ENCODE measurements at regions not wholly inside any gene's neighbourhood (a gene's known extent, or its start where the extent isn't known, plus 50 kb on each side); places are given as distances from the start of the nearest gene placed in this dataset.

DNA sequence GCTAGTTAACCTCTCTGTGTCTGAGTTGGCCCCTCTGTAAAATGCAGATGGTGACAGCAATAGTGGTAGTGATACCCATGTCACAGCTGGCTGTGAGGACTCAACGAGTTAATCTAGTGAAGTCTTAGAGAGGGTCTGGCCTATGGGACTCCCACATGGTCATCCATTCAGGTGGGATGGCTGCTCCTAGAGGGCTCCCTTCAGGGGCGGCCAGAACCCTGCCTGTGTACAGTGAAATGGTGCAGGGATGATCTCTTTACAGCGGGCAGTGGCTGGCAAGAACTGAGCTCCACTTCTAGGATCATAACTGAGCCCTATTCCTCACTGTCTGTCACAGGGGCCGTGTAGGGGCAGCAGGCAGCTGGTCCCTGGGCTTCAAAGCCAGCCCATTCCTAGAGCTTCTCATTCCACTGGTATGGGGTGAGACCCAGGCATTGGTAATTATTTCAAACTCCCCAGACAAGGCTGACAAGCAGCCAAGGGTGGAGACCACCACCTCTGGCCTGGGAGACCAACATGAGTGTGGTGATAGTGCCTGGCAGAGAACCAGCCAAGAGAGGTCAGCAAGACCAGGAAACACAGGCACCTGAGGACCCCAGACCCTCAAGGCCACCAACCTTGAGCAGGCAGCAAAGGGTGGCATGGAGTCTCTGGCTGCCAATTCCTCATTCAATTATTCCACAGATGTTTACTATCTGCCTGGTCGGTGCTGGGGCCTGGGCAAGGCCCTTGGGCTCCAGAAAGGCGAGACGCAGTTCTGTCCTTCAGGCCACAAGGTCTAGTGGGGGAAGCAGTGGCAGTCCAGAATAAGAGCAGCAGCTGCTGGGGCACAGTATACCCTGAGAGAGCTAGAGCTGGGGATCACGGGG, 103.4 kb downstream of the MRPL14 start:
- no peak for DNase-seq
- no peak overlapping the region for H3K27ac ChIP-seq
- intact Hi-C loops (cut with DNase I): no loop called here
- H3K36me3 ChIP-seq: no peaks in the 10 kb centered on the region
- H3K9me3 ChIP-seq: no peaks in the 10 kb centered on the region
- TF ChIP-seq POLR2A (IDR thresholded peaks at IDR 0.05): no peak
- TF ChIP-seq, protein P1, sequence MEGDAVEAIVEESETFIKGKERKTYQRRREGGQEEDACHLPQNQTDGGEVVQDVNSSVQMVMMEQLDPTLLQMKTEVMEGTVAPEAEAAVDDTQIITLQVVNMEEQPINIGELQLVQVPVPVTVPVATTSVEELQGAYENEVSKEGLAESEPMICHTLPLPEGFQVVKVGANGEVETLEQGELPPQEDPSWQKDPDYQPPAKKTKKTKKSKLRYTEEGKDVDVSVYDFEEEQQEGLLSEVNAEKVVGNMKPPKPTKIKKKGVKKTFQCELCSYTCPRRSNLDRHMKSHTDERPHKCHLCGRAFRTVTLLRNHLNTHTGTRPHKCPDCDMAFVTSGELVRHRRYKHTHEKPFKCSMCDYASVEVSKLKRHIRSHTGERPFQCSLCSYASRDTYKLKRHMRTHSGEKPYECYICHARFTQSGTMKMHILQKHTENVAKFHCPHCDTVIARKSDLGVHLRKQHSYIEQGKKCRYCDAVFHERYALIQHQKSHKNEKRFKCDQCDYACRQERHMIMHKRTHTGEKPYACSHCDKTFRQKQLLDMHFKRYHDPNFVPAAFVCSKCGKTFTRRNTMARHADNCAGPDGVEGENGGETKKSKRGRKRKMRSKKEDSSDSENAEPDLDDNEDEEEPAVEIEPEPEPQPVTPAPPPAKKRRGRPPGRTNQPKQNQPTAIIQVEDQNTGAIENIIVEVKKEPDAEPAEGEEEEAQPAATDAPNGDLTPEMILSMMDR (IDR thresholded peaks at IDR 0.05): no peak
- peaks cover 4 to 40% (median 18%) of the 10 kb centered on the region in 3 donors for H3K4me1 ChIP-seq
- H3K27me3 ChIP-seq: peaks cover 0 to 3% (median 0%) of the 10 kb centered on the region in 4 donors
- WGBS, 2 donors: 78 to 95% methylated on average over 6 of the region's 8 CpGs
- H3K4me3 ChIP-seq: no peak overlapping the region

DNA sequence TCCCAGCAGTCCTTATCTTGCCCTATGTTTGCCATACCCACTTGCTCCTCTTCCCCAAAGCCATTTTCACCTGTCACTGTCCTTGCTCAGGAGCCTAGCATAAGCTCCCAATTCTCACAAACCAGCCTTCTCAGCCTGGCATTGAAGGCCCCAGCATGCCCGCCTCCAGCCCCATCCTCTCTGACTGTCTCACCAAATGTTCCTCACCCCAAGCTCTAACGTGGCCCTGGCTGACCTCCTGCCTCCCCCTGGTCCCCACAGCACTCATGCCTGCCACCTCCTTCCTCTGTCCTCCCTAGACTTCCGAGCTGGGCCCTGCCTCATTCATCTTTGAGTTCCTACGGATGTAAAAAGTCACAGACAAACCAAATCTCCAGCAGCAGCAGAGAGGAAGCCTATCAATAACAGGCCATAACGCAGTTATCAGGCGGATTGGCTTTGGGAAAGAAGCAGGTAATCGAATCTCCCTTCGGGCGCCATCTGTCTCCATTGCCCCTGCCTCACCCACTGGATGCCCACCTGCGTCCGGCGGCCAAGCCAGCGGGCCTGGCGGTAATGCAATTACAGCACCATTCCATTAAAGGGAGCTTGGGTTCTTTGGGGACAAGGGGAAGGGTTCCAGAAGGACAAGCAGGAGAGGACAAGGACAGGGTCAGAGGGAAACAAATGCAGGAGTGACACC, 104.4 kb downstream of the MRPL14 start:
- no peak for DNase-seq

GRCh38 chr6:44022296-44022661, 105.0 kb downstream of the MRPL14 start:
- DNase-seq: no peak

More for the DNA sequence above, 104.4 kb downstream of the MRPL14 start:
- no peak overlapping the region for H3K4me3 ChIP-seq
- intact Hi-C loops (cut with DNase I): no loop called here
- peaks cover 0 to 3% (median 0%) of the 10 kb centered on the region in 4 donors for H3K27me3 ChIP-seq
- no peaks in the 10 kb centered on the region for H3K9me3 ChIP-seq
- peaks cover 4 to 34% (median 18%) of the 10 kb centered on the region in 3 donors for H3K4me1 ChIP-seq
- TF ChIP-seq, protein P1 (IDR thresholded peaks at IDR 0.05): no peak
- no peak for TF ChIP-seq POLR2A (IDR thresholded peaks at IDR 0.05)
- no peak overlapping the region for H3K27ac ChIP-seq
- WGBS, 2 donors: 91 to 93% methylated on average over 2 to 9 of the region's 14 CpGs
- H3K36me3 ChIP-seq: no peaks in the 10 kb centered on the region

GRCh38 chr6:44021589-44022295, 105.5 kb downstream of the MRPL14 start:
- H3K36me3 ChIP-seq: no peaks in the 10 kb centered on the region
- H3K27ac ChIP-seq: peak overlapping the region in 2 of 4 donors; percentile 48 to 55
- no peaks in the 10 kb centered on the region for H3K9me3 ChIP-seq
- intact Hi-C loops (cut with DNase I): no loop called here
- 55 to 67% methylated on average over 7 to 8 of the region's 9 CpGs for WGBS, 2 donors
- H3K4me1 ChIP-seq: peaks cover 4 to 34% (median 18%) of the 10 kb centered on the region in 3 donors
- TF ChIP-seq, protein P1 (IDR thresholded peaks at IDR 0.05): no peak
- TF ChIP-seq POLR2A (IDR thresholded peaks at IDR 0.05): no peak
- H3K27me3 ChIP-seq: peaks cover 0 to 3% (median 0%) of the 10 kb centered on the region in 4 donors
- H3K4me3 ChIP-seq: no peak overlapping the region
- DNase-seq: no peak

More at GRCh38 chr6:44022296-44022661, 105.0 kb downstream of the MRPL14 start:
- peaks cover 4 to 34% (median 18%) of the 10 kb centered on the region in 3 donors for H3K4me1 ChIP-seq
- no peak overlapping the region for H3K4me3 ChIP-seq
- no peaks in the 10 kb centered on the region for H3K36me3 ChIP-seq
- WGBS, 2 donors: 37% methylated on average over 7 of the region's 7 CpGs
- no peak for TF ChIP-seq POLR2A (IDR thresholded peaks at IDR 0.05)
- TF ChIP-seq, protein P1 (IDR thresholded peaks at IDR 0.05): no peak
- H3K27ac ChIP-seq: peak overlapping the region in 1 of 4 donors; percentile 55
- H3K27me3 ChIP-seq: peaks cover 0 to 3% (median 0%) of the 10 kb centered on the region in 4 donors
- H3K9me3 ChIP-seq: no peaks in the 10 kb centered on the region
- intact Hi-C loops (cut with DNase I): no loop called here

All from esophagus squamous epithelium (tissue), 5 donors.